HL-60 (cell line): ENCODE measurements at regions not wholly inside any gene's neighbourhood (a gene's known extent, or its start where the extent isn't known, plus 50 kb on each side); places are given as distances from the start of the nearest gene placed in this dataset.

Source experiments
- GABPA ChIP-seq: IDR thresholded peaks from 2 replicates; pipeline ENCODE4 v1.6.1; 2012; ENCODE audit warnings: low read depth
- POLR2AphosphoS5 ChIP-seq: IDR thresholded peaks from 2 replicates; pipeline ENCODE4 v1.6.1; 2012; ENCODE audit warnings: low read depth
- TF ChIP-seq, protein P1 (sequence below): IDR thresholded peaks from one replicate; pipeline ENCODE4 v1.5.1; 2011; ENCODE audit warnings: low read length, control low read depth, inconsistent platforms; ENCODE audit not compliant: insufficient read depth
- TF ChIP-seq, protein P2 (sequence below): IDR thresholded peaks from 2 replicates; pipeline ENCODE4 v1.6.1; 2012; ENCODE audit warnings: low read depth; ENCODE audit not compliant: insufficient replicate concordance

- TF ChIP-seq, protein P1, sequence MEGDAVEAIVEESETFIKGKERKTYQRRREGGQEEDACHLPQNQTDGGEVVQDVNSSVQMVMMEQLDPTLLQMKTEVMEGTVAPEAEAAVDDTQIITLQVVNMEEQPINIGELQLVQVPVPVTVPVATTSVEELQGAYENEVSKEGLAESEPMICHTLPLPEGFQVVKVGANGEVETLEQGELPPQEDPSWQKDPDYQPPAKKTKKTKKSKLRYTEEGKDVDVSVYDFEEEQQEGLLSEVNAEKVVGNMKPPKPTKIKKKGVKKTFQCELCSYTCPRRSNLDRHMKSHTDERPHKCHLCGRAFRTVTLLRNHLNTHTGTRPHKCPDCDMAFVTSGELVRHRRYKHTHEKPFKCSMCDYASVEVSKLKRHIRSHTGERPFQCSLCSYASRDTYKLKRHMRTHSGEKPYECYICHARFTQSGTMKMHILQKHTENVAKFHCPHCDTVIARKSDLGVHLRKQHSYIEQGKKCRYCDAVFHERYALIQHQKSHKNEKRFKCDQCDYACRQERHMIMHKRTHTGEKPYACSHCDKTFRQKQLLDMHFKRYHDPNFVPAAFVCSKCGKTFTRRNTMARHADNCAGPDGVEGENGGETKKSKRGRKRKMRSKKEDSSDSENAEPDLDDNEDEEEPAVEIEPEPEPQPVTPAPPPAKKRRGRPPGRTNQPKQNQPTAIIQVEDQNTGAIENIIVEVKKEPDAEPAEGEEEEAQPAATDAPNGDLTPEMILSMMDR = no peak
- TF ChIP-seq GABPA (no peak), POLR2AphosphoS5 (no peak)
- TF ChIP-seq, protein P2, sequence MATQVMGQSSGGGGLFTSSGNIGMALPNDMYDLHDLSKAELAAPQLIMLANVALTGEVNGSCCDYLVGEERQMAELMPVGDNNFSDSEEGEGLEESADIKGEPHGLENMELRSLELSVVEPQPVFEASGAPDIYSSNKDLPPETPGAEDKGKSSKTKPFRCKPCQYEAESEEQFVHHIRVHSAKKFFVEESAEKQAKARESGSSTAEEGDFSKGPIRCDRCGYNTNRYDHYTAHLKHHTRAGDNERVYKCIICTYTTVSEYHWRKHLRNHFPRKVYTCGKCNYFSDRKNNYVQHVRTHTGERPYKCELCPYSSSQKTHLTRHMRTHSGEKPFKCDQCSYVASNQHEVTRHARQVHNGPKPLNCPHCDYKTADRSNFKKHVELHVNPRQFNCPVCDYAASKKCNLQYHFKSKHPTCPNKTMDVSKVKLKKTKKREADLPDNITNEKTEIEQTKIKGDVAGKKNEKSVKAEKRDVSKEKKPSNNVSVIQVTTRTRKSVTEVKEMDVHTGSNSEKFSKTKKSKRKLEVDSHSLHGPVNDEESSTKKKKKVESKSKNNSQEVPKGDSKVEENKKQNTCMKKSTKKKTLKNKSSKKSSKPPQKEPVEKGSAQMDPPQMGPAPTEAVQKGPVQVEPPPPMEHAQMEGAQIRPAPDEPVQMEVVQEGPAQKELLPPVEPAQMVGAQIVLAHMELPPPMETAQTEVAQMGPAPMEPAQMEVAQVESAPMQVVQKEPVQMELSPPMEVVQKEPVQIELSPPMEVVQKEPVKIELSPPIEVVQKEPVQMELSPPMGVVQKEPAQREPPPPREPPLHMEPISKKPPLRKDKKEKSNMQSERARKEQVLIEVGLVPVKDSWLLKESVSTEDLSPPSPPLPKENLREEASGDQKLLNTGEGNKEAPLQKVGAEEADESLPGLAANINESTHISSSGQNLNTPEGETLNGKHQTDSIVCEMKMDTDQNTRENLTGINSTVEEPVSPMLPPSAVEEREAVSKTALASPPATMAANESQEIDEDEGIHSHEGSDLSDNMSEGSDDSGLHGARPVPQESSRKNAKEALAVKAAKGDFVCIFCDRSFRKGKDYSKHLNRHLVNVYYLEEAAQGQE = no peak
Observed at GRCh38 chr6:18746727-18747126, 359.6 kb downstream of the RNF144B start.
